Thyroid gland (tissue), 4 donors: ENCODE measurements at regions not wholly inside any gene's neighbourhood (a gene's known extent, or its start where the extent isn't known, plus 50 kb on each side); places are given as distances from the start of the nearest gene placed in this dataset.
"Not testable (repeated sequence)": the region's sequence is repeated elsewhere in the genome, so short reads cannot be mapped to it uniquely, and the experiment has no call there.

Experiments
- CTCF ChIP-seq, 6 experiments: fragments of 200-600 bp in 3 of 6; fragments of 450-650 bp in 3 of 6; sonication (generic) in 3 of 6; IDR thresholded peaks; one replicate each; pipeline ENCODE4 v1.5.1; 2016 to 2019; ENCODE audit warnings: antibody characterized with exemption in 6 of 6, mild to moderate bottlenecking in 2 of 6, inconsistent platforms in 1 of 6, moderate library complexity in 1 of 6
- POLR2A ChIP-seq, 2 donors: fragments of 450-650 bp; IDR thresholded peaks; one replicate each; pipeline ENCODE4 v1.6.1; 2017; ENCODE audit warnings: antibody characterized with exemption in 2 of 2, mild to moderate bottlenecking in 2 of 2, moderate library complexity in 1 of 2

GRCh38 chr6:165765256-165765655 is 102.2 kb upstream of the PDE10A start:
- not testable (repeated sequence) for TF ChIP-seq CTCF, POLR2A (IDR thresholded peaks at IDR 0.05)
